Left ventricle myocardium inferior (tissue), 1 donor: ENCODE measurements at regions not wholly inside any gene's neighbourhood (a gene's known extent, or its start where the extent isn't known, plus 50 kb on each side); places are given as distances from the start of the nearest gene placed in this dataset.
A peak's percentile ranks its signal among the peaks of the same experiment; 100 is the strongest.

Experiments used
- DNase-seq: peaks from one replicate; pipeline ENCODE4 v3.0.0-alpha.2; 2020
- H3K27ac ChIP-seq: fragments of 200-600 bp; replicated peaks from 2 replicates; pipeline ENCODE4 v1.8.0; 2021
- H3K27me3 ChIP-seq: fragments of 200-600 bp; 2 replicates; pipeline ENCODE4 v1.8.0; 2021; ENCODE audit warnings: low read depth
- H3K36me3 ChIP-seq: fragments of 200-600 bp; 2 replicates; pipeline ENCODE4 v1.8.0; 2021
- H3K4me1 ChIP-seq: fragments of 200-600 bp; 2 replicates; pipeline ENCODE4 v1.8.0; 2021
- H3K4me3 ChIP-seq: fragments of 200-600 bp; 2 replicates; pipeline ENCODE4 v1.8.0; 2021; ENCODE audit warnings: mild to moderate bottlenecking, moderate library complexity
- H3K9me3 ChIP-seq: fragments of 200-600 bp; replicated peaks from 2 replicates; pipeline ENCODE4 v1.8.0; 2021
- intact Hi-C: fragments of 100-400 bp; cut with micrococcal nuclease; formaldehyde crosslinking; loops from one replicate; pipeline ENCODE4 v1.11.0; 2022
- TF ChIP-seq, protein P1 (sequence below): fragments of 200-600 bp; IDR thresholded peaks from 2 replicates; pipeline ENCODE4 v1.8.0; 2021; ENCODE audit warnings: antibody characterized with exemption, mild to moderate bottlenecking, borderline replicate concordance
- donor health status: DM: no; HTN: yes; CAD: no; lungs with severe emphysema.

DNA sequence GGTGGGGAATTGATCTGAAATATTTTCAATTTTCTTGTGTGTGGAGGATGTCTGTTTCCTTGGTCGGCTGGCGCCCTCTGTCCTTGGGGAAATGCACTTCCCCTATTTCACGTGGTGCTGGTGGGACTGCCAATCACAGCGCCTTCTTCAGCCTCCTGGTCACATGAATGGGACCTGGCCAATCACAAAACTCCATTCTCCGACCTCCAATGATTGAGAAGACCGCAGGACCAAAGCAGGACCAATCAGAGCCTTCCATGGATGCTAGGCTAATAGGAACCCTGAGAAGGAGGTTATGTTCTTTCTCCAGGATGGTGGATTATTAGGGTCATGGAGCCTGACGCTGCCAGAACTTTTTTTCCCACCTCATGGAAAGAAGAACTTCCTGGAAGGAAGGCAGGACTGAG lies 188.7 kb downstream of the TTC8 start:
- no peaks in the 10 kb centered on the region for H3K9me3 ChIP-seq
- TF ChIP-seq, protein P1, sequence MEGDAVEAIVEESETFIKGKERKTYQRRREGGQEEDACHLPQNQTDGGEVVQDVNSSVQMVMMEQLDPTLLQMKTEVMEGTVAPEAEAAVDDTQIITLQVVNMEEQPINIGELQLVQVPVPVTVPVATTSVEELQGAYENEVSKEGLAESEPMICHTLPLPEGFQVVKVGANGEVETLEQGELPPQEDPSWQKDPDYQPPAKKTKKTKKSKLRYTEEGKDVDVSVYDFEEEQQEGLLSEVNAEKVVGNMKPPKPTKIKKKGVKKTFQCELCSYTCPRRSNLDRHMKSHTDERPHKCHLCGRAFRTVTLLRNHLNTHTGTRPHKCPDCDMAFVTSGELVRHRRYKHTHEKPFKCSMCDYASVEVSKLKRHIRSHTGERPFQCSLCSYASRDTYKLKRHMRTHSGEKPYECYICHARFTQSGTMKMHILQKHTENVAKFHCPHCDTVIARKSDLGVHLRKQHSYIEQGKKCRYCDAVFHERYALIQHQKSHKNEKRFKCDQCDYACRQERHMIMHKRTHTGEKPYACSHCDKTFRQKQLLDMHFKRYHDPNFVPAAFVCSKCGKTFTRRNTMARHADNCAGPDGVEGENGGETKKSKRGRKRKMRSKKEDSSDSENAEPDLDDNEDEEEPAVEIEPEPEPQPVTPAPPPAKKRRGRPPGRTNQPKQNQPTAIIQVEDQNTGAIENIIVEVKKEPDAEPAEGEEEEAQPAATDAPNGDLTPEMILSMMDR: peak; percentile 19
- DNase-seq: no peak
- no peak overlapping the region for H3K27ac ChIP-seq
- H3K27me3 ChIP-seq: peaks cover 23% of the 10 kb centered on the region
- intact Hi-C loops: no loop called here
- no peaks in the 10 kb centered on the region for H3K36me3 ChIP-seq
- no peak overlapping the region for H3K4me3 ChIP-seq
- no peaks in the 10 kb centered on the region for H3K4me1 ChIP-seq

DNA sequence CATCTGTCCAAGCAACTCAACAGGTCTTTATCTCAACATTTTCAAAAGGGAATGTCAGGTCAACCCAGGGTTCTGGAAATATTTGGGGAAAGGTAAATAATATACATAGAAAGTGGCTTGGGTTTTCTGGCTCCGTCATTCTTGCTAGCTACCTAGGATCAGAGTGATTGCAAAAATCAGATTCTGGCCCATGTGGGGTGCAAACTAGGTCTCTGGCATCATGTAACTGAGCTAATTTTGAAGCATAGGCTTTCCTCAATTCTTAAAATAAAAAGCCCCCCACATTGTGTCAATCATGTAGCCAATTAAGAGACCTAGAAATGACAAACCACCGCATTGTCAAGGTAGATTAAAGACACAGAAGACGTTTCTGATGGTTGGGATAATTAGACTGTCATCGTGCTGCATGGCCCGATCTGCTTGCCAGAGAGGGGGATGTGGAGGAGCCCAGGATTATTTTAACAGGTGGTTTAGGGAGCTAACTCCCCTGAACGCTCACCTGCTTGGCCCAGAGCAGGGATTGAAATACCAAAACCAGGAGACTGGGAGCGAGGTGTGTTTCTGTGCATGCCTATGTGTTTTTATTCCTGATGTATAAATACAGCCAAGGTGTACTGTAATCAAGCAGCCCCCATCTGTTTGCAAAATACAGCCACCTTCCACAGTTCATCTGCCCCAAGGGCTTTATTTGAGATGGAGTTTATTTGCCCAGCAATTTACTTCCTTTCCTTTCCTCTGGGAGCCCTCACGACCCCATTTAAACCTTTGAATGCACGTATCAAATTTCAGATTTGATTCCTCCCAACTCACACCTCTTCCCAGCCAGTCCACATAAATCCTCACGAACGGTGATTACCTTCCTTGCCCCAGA lies 189.5 kb downstream of the TTC8 start:
- H3K9me3 ChIP-seq: no peaks in the 10 kb centered on the region
- no peak for DNase-seq
- H3K36me3 ChIP-seq: no peaks in the 10 kb centered on the region
- TF ChIP-seq, protein P1: no peak
- no peaks in the 10 kb centered on the region for H3K4me1 ChIP-seq
- H3K4me3 ChIP-seq: no peak overlapping the region
- intact Hi-C loops: no loop called here
- peaks cover 29% of the 10 kb centered on the region for H3K27me3 ChIP-seq
- no peak overlapping the region for H3K27ac ChIP-seq

DNA sequence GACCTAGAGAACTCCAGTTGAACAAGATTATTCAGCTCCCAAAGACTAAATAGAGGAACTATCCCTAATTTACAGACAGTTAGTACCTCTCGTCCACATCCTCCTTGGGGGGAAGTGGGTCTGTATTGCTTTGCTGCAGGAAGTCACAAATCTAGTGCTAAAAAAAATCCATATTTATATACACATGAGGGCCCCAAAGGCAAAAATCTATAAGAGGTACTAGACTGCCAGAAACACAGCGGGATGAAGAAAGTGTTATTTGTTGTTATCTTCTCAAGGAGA lies 190.1 kb downstream of the TTC8 start:
- no peaks in the 10 kb centered on the region for H3K4me1 ChIP-seq

DNA sequence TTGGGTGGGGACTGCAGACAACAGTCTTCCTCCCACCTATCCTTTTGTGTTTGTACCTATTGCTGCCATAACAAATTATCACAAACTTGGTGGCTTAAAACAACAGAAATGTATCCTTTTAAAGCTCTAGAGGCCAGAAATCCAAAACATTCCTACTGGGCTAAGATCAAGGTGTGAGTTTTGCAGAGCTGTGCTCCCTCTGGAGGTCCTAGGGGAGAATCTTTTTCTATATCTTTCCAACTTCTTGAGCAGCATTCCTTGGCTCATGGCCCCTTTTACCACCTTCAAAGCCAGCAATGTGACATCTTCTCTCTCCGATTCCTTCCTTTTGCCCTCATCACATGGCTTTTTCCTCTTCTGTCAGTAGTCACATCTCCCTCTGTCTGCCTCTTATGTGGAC lies 190.6 kb downstream of the TTC8 start:
- no peaks in the 10 kb centered on the region for H3K36me3 ChIP-seq
- no peaks in the 10 kb centered on the region for H3K4me1 ChIP-seq
- H3K9me3 ChIP-seq: no peaks in the 10 kb centered on the region
- intact Hi-C loops: no loop called here
- TF ChIP-seq, protein P1: no peak
- no peak overlapping the region for H3K4me3 ChIP-seq
- H3K27me3 ChIP-seq: peaks cover 30% of the 10 kb centered on the region
- no peak overlapping the region for H3K27ac ChIP-seq
- no peak for DNase-seq

More for the DNA sequence above, 190.1 kb downstream of the TTC8 start:
- Histone ChIP-seq H3K9me3 (no peaks in the 10 kb centered on the region), H3K36me3 (no peaks in the 10 kb centered on the region), H3K27me3 (peaks cover 29% of the 10 kb centered on the region), H3K4me3 (no peak overlapping the region), H3K27ac (no peak overlapping the region)
- DNase-seq: no peak
- intact Hi-C loops: no loop called here
- TF ChIP-seq, protein P1: no peak

DNA sequence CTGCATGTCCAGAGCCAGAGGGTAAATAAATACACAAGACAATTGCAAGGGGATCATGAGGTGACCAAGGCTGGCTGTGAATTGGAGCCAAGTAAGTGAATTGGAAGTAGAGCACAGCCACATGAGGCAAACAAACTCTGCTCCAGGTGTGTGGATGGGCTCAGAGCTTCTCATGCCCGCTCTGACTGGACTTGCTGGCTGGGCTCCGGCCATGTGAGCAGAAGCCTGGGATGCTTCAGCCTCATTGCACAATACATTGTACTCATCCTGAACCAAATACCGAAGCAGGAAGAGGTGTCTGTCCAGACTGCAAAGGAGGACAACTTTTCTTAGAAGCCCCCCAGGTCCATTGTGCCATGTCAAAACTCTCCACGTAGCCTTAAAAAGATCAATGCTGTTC lies 193.0 kb downstream of the TTC8 start:
- Histone ChIP-seq H3K4me1 (no peaks in the 10 kb centered on the region), H3K4me3 (no peak overlapping the region), H3K36me3 (no peaks in the 10 kb centered on the region), H3K9me3 (no peaks in the 10 kb centered on the region), H3K27ac (no peak overlapping the region), H3K27me3 (peaks cover 52% of the 10 kb centered on the region)
- DNase-seq: no peak
- TF ChIP-seq, protein P1: no peak
- intact Hi-C loops: no loop called here
